HTR-8/SVneo (cell line): ENCODE measurements at regions not wholly inside any gene's neighbourhood (a gene's known extent, or its start where the extent isn't known, plus 50 kb on each side); places are given as distances from the start of the nearest gene placed in this dataset.
"Not testable (repeated sequence)": the region's sequence is repeated elsewhere in the genome, so short reads cannot be mapped to it uniquely, and the experiment has no call there.

Experiments used
- DNase-seq: peaks from one replicate; pipeline ENCODE4 v3.0.0; 2011; ENCODE audit warnings: low spot score, mixed read lengths; ENCODE audit not compliant: insufficient read length
- FAIRE-seq: peaks from 2 replicates; lab custom pipeline; 2011; peaks lifted over from hg19 to GRCh38; lab: Jason Lieb, UNC

- FAIRE-seq = no peak
- DNase-seq = no peak
Observed at GRCh38 chr11:44475114-44475686, 90.3 kb upstream of the CD82 start.

GRCh38 chr11:44482338-44482737, 83.1 kb upstream of the CD82 start:
- DNase-seq, FAIRE-seq: not testable (repeated sequence)

- peak; percentile 41 for DNase-seq
- FAIRE-seq = peak; percentile 38
Observed at GRCh38 chr11:44483919-44484610, 81.4 kb upstream of the CD82 start.

DNA sequence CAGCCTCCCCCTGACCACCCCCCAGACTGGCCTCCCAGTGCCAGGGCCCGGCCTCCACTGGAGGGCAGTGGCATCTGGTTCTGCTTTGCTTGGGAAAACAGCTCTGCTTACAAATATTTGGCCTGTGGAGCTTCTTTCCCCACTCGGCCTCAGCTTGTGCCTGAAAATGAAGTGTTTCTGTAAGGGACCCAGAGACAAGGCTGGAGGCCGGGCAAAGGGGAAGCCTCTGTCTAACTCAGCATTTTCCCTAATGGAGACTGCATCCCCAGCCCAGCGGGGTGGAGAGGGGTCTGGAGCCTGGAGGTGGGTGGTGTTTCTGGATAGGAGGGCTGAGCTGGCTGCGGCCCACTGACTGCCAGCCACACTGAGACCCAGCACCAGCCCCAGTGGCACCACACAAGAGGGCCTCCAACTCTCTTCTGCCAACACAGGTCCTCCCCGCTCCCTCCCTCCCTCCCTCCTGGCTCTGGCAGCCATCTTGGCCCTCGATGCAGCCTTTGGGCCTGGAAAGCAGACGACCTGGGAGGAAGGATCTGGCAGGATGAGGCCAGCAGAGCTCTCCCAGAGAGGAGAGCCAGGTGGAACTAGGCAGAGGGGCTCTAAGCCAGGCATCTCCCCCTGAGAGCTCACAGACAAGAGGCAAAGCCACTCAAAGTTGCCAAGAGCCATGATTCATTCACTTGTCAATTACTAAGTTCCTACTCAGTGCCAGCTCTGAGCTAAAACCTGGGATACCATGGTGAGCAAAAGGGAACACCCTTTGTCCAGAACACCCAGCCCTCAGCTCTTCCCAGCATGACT, 77.1 kb upstream of the CD82 start:
- no peak for DNase-seq
- FAIRE-seq = no peak

DNA sequence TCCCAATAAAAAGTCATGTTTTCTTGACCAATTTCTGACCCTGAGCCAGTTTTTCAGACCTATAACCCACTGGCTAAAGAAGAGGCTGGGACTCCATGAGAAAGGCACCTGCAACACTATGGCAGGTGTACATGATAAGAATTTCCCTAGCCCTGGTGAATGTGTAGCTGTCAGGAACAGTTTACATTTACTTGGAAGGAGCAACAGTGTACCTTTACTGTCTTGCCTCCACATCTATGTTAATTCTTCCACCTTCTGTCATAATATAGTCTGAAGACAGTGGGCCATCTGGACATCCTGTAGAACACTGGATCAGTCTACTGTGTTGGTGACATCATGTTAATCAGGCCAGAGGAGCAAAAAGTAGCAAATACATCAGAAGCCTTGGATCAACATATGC, 72.1 kb upstream of the CD82 start:
- DNase-seq (no peak), FAIRE-seq (no peak)

DNA sequence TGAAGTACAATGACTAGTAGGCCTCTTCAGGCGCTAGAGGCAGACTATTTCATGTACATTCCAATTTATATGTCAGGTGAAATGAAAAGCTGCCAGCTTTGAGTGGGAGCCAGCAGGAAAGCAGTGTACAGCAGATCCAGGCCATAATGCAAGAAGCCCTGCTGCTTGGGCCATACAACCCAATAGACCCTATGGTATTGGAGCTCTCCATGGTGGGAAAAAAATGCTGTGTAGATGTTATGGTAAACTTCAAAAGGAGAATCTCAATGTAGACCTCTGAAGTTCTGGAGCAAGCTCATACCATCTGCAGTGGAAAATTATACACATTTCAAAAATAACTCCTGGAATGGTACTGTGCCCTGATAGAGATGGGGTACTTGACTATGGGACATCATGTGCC, 71.5 kb upstream of the CD82 start:
- FAIRE-seq = no peak

GRCh38 chr11:44494785-44495184, 70.7 kb upstream of the CD82 start:
- DNase-seq = no peak
- FAIRE-seq = no peak

More for the DNA sequence above, 71.5 kb upstream of the CD82 start:
- no peak for DNase-seq

DNA sequence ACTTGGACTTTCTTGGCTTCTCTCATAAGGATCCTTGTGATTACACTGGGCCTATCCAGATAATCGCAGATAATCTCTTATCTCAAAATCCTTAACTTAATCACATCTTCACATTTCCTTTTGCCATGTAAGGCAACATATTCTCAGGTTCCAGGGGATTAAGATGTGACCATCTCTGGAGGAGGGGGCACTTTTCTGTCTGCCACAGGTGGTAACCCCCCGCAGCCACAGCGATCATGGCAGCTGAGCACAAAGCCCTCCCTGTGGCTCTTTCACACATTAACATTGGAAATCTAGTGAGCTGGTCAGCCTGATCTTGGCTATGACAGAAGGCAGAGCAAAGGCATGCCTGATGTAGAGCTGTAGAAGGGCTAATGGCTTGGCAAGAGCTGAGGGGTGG, 69.1 kb upstream of the CD82 start:
- DNase-seq (no peak), FAIRE-seq (no peak)

- no peak for DNase-seq
- no peak for FAIRE-seq
Observed at GRCh38 chr11:44498089-44498871, 67.2 kb upstream of the CD82 start.

- DNase-seq (no peak), FAIRE-seq (no peak)
Observed at GRCh38 chr11:44502506-44502905, 63.0 kb upstream of the CD82 start.

- no peak for DNase-seq
Observed at GRCh38 chr11:44505581-44506054, 59.8 kb upstream of the CD82 start.

GRCh38 chr11:44506375-44507016, 59.0 kb upstream of the CD82 start:
- FAIRE-seq (no peak), DNase-seq (peak; percentile 42)

More at GRCh38 chr11:44505581-44506054, 59.8 kb upstream of the CD82 start:
- peak; percentile 33 for FAIRE-seq

GRCh38 chr11:44507491-44507890, 58.0 kb upstream of the CD82 start:
- FAIRE-seq = no peak
- DNase-seq = no peak

DNA sequence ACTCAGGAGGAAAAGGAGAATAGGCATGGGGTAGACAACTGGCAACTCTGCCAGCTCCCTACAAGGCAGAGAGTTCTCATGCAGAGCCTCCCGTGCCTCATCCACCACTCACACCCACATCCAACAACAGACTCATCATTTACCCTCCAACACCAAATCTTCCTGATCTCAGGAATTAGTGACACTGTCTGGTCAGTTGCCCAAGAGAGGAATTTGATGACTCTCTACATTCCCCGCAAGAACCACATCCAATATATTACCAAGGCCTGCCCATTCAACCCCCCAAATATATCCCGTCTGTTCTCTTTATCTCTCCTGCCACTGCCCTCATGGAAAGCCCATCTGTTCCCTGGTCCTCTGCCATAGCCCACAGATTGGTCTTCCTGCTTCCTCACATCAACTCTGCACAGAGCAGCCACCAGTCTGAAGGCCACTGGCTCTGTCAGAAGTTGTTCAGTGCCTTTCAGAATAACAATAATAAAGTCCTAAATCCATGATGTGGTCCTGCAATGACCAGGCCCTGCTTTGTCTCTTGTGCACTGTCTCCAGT, 57.5 kb upstream of the CD82 start:
- no peak for DNase-seq
- no peak for FAIRE-seq

- FAIRE-seq = no peak
Observed at GRCh38 chr11:44509296-44509695, 56.2 kb upstream of the CD82 start.

GRCh38 chr11:44510372-44510771, 55.1 kb upstream of the CD82 start:
- DNase-seq = no peak
- FAIRE-seq = peak; percentile 4

More at GRCh38 chr11:44509296-44509695, 56.2 kb upstream of the CD82 start:
- DNase-seq = no peak

GRCh38 chr11:44512818-44513217, 52.6 kb upstream of the CD82 start:
- FAIRE-seq = no peak
- no peak for DNase-seq

GRCh38 chr11:44515048-44515447, 50.4 kb upstream of the CD82 start:
- FAIRE-seq = no peak
- DNase-seq = no peak
